ENCODE measurements at regions not wholly inside any gene's neighbourhood (a gene's known extent, or its start where the extent isn't known, plus 50 kb on each side); places are given as distances from the start of the nearest gene placed in this dataset.
"Not testable (repeated sequence)": the region's sequence is repeated elsewhere in the genome, so short reads cannot be mapped to it uniquely, and the experiment has no call there.

GRCh38 chr10:64303566-64303965 is 782.4 kb downstream of the REEP3 start:
- in situ Hi-C loops (cut with HindIII; ENCODE audit: low sequenced_read_pairs) = no loop called here
- no peak for DNase-seq (ENCODE audit: low spot score)

GRCh38 chr10:64306729-64307327 is 785.6 kb downstream of the REEP3 start:
- in situ Hi-C loops (cut with HindIII; ENCODE audit: low sequenced_read_pairs) = no loop called here
- no peak for DNase-seq (ENCODE audit: low spot score)

- in situ Hi-C loops (cut with HindIII; ENCODE audit: low sequenced_read_pairs) = no loop called here
- peak; percentile 21 for DNase-seq (ENCODE audit: low spot score)
Measured at GRCh38 chr10:64312876-64313275, 791.7 kb downstream of the REEP3 start.

GRCh38 chr10:64313967-64314366 is 792.8 kb downstream of the REEP3 start:
- in situ Hi-C loops (cut with HindIII; ENCODE audit: low sequenced_read_pairs) = no loop called here

GRCh38 chr10:64316416-64316815 is 795.2 kb downstream of the REEP3 start:
- DNase-seq (ENCODE audit: low spot score) = no peak
- in situ Hi-C loops (cut with HindIII; ENCODE audit: low sequenced_read_pairs) = no loop called here

More at GRCh38 chr10:64313967-64314366, 792.8 kb downstream of the REEP3 start:
- no peak for DNase-seq (ENCODE audit: low spot score)

GRCh38 chr10:64316833-64317232 is 795.6 kb downstream of the REEP3 start:
- DNase-seq (ENCODE audit: low spot score) = no peak
- in situ Hi-C loops (cut with HindIII; ENCODE audit: low sequenced_read_pairs) = no loop called here

GRCh38 chr10:64320448-64320847 is 799.2 kb downstream of the REEP3 start:
- in situ Hi-C loops (cut with HindIII; ENCODE audit: low sequenced_read_pairs) = no loop called here
- no peak for DNase-seq (ENCODE audit: low spot score)

GRCh38 chr10:64329510-64329909 is 808.3 kb downstream of the REEP3 start:
- in situ Hi-C loops (cut with HindIII; ENCODE audit: low sequenced_read_pairs) = no loop called here
- no peak for DNase-seq (ENCODE audit: low spot score)

- in situ Hi-C loops (cut with HindIII; ENCODE audit: low sequenced_read_pairs) = no loop called here
- DNase-seq (ENCODE audit: low spot score) = no peak
Measured at GRCh38 chr10:64332551-64332950, 811.4 kb downstream of the REEP3 start.

- no peak for DNase-seq (ENCODE audit: low spot score)
- in situ Hi-C loops (cut with HindIII; ENCODE audit: low sequenced_read_pairs) = no loop called here
Measured at GRCh38 chr10:64334084-64334483, 812.9 kb downstream of the REEP3 start.

- in situ Hi-C loops (cut with HindIII; ENCODE audit: low sequenced_read_pairs) = no loop called here
- DNase-seq (ENCODE audit: low spot score) = no peak
Measured at GRCh38 chr10:64344211-64344610, 823.0 kb downstream of the REEP3 start.

GRCh38 chr10:64345856-64346255 is 824.7 kb downstream of the REEP3 start:
- no peak for DNase-seq (ENCODE audit: low spot score)
- in situ Hi-C loops (cut with HindIII; ENCODE audit: low sequenced_read_pairs) = no loop called here

GRCh38 chr10:64346389-64346788 is 825.2 kb downstream of the REEP3 start:
- in situ Hi-C loops (cut with HindIII; ENCODE audit: low sequenced_read_pairs) = no loop called here
- DNase-seq (ENCODE audit: low spot score) = no peak

GRCh38 chr10:64350665-64351064 is 829.5 kb downstream of the REEP3 start:
- in situ Hi-C loops (cut with HindIII; ENCODE audit: low sequenced_read_pairs) = no loop called here
- DNase-seq (ENCODE audit: low spot score) = no peak

GRCh38 chr10:64358907-64359306 is 837.7 kb downstream of the REEP3 start:
- in situ Hi-C loops (cut with HindIII; ENCODE audit: low sequenced_read_pairs) = no loop called here
- no peak for DNase-seq (ENCODE audit: low spot score)

GRCh38 chr10:64360240-64360639 is 839.0 kb downstream of the REEP3 start:
- DNase-seq (ENCODE audit: low spot score); in situ Hi-C loops (cut with HindIII; ENCODE audit: low sequenced_read_pairs): not testable (repeated sequence)

GRCh38 chr10:64363687-64364086 is 842.5 kb downstream of the REEP3 start:
- in situ Hi-C loops (cut with HindIII; ENCODE audit: low sequenced_read_pairs) = no loop called here
- DNase-seq (ENCODE audit: low spot score) = no peak

GRCh38 chr10:64365663-64366062 is 844.5 kb downstream of the REEP3 start:
- in situ Hi-C loops (cut with HindIII; ENCODE audit: low sequenced_read_pairs) = no loop called here
- DNase-seq (ENCODE audit: low spot score) = no peak

- in situ Hi-C loops (cut with HindIII; ENCODE audit: low sequenced_read_pairs) = no loop called here
- DNase-seq (ENCODE audit: low spot score) = no peak
Measured at GRCh38 chr10:64368298-64368697, 847.1 kb downstream of the REEP3 start.

GRCh38 chr10:64369885-64370773 is 848.9 kb downstream of the REEP3 start:
- DNase-seq (ENCODE audit: low spot score) = no peak
- in situ Hi-C loops (cut with HindIII; ENCODE audit: low sequenced_read_pairs) = no loop called here

GRCh38 chr10:64374346-64374745 is 853.1 kb downstream of the REEP3 start:
- in situ Hi-C loops (cut with HindIII; ENCODE audit: low sequenced_read_pairs) = no loop called here
- DNase-seq (ENCODE audit: low spot score) = no peak

All from G401 (cell line).